MM.1S (cell line): ENCODE measurements at regions not wholly inside any gene's neighbourhood (a gene's known extent, or its start where the extent isn't known, plus 50 kb on each side); places are given as distances from the start of the nearest gene placed in this dataset.

Source experiments
- CTCF ChIP-seq: fragments of 300-600 bp; sonication (generic); IDR thresholded peaks from 2 replicates; pipeline ENCODE4 v1.5.1; 2016; ENCODE audit warnings: antibody characterized with exemption, low read length, mixed read lengths
- EZH2 ChIP-seq: fragments of 300-600 bp; sonication (generic); optimal IDR thresholded peaks from 2 replicates; pipeline ENCODE3; 2017; ENCODE audit warnings: low read depth, mild to moderate bottlenecking, antibody characterized with exemption, low read length, mixed read lengths
- EZH2phosphoT487 ChIP-seq: fragments of 300-600 bp; sonication (generic); IDR thresholded peaks from 2 replicates; pipeline ENCODE4 v1.6.1; 2018; ENCODE audit warnings: antibody characterized with exemption, low read length

- TF ChIP-seq CTCF, result no peak
- TF ChIP-seq EZH2, result no peak
- TF ChIP-seq EZH2phosphoT487, result no peak
These were observed 194.3 kb upstream of the SLITRK6 start for GRCh38 chr13:85993567-85993966.
